HPDE6-E6E7 (cell line): ENCODE measurements at regions not wholly inside any gene's neighbourhood (a gene's known extent, or its start where the extent isn't known, plus 50 kb on each side); places are given as distances from the start of the nearest gene placed in this dataset.

ENCODE experiments used
- DNase-seq: peaks from one replicate; pipeline ENCODE4 v3.0.0; 2011; ENCODE audit warnings: missing footprints; ENCODE audit errors: extremely low spot score

- no peak for DNase-seq
Measured at GRCh38 chrX:23525531-23525930, 141.8 kb upstream of the PRDX4 start.

- DNase-seq, result no peak
Measured at GRCh38 chrX:23540532-23540931, 126.8 kb upstream of the PRDX4 start.

- DNase-seq, result no peak
Measured at GRCh38 chrX:23548164-23548563, 119.1 kb upstream of the PRDX4 start.

GRCh38 chrX:23552303-23552702 is 115.0 kb upstream of the PRDX4 start:
- DNase-seq, result no peak

- no peak for DNase-seq
Measured at GRCh38 chrX:23554304-23554703, 113.0 kb upstream of the PRDX4 start.

- DNase-seq, result no peak
Measured at GRCh38 chrX:23557070-23557469, 110.2 kb upstream of the PRDX4 start.

- DNase-seq, result no peak
Measured at GRCh38 chrX:23559975-23560374, 107.3 kb upstream of the PRDX4 start.

- no peak for DNase-seq
Measured at GRCh38 chrX:23570674-23571343, 96.5 kb upstream of the PRDX4 start.

- no peak for DNase-seq
Measured at GRCh38 chrX:23575281-23575680, 92.0 kb upstream of the PRDX4 start.

- DNase-seq, result no peak
Measured at GRCh38 chrX:23578079-23578478, 89.2 kb upstream of the PRDX4 start.

GRCh38 chrX:23589496-23589895 is 77.8 kb upstream of the PRDX4 start:
- no peak for DNase-seq

GRCh38 chrX:23592741-23593140 is 74.6 kb upstream of the PRDX4 start:
- DNase-seq, result no peak

GRCh38 chrX:23598575-23598974 is 68.7 kb upstream of the PRDX4 start:
- DNase-seq, result no peak

GRCh38 chrX:23603501-23603900 is 63.8 kb upstream of the PRDX4 start:
- no peak for DNase-seq

GRCh38 chrX:23610495-23610894 is 56.8 kb upstream of the PRDX4 start:
- DNase-seq, result no peak

GRCh38 chrX:23612846-23613245 is 54.4 kb upstream of the PRDX4 start:
- no peak for DNase-seq

GRCh38 chrX:23616361-23616760 is 50.9 kb upstream of the PRDX4 start:
- DNase-seq, result peak; percentile 21
